HG02970 (cell line): ENCODE measurements at regions not wholly inside any gene's neighbourhood (a gene's known extent, or its start where the extent isn't known, plus 50 kb on each side); places are given as distances from the start of the nearest gene placed in this dataset.

Source experiments
- ATAC-seq: cut with Tn5 transposase; IDR thresholded peaks from one replicate; pipeline ENCODE4 v1.9.1; 2021; ENCODE audit warnings: mild to moderate bottlenecking, moderate library complexity, moderate number of reproducible peaks; ENCODE audit not compliant: unreplicated experiment, low FRiP score

GRCh38 chr9:129323376-129323998, 145.4 kb upstream of the IER5L start:
- ATAC-seq: no peak

- no peak for ATAC-seq
Observed at GRCh38 chr9:129322641-129323375, 144.7 kb upstream of the IER5L start.

GRCh38 chr9:129322022-129322621, 144.1 kb upstream of the IER5L start:
- ATAC-seq: no peak

DNA sequence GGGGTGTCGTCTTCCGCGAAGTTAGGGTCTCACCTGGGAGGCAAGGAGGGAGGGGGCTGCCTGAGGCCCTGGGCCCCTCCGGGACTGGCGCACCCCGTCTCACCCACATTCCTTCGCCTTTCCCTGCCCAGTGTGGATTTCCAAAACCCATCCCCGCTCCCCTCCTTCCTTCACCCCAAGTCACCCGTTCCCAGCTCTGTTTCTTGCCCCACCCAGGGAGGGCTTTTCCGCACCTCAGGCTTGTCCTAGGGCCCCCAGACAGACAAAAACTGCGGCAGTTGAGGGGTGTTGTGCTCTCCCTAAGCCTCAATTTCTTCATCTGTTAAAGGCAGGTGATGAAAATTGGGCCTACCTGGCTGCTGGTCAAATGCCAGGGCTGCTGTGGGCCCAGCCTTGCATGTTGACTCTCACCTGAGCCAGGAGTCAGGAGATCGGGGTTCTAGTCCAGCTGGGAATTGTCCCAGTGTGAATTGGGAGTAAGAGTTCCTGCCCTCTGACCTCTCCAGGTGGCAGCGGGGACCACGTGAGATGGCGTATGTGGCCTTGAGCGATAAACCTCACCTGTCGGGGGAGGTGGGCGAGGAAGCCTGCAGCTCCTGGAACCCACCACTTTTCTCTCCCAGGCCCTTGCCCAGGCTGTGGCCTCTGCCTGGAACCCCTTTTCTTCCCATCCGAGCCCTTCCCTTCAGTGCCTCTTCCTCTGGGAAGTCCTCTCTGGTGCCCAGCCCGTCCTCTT, 143.4 kb upstream of the IER5L start:
- no peak for ATAC-seq

GRCh38 chr9:129320575-129321285, 142.7 kb upstream of the IER5L start:
- no peak for ATAC-seq

DNA sequence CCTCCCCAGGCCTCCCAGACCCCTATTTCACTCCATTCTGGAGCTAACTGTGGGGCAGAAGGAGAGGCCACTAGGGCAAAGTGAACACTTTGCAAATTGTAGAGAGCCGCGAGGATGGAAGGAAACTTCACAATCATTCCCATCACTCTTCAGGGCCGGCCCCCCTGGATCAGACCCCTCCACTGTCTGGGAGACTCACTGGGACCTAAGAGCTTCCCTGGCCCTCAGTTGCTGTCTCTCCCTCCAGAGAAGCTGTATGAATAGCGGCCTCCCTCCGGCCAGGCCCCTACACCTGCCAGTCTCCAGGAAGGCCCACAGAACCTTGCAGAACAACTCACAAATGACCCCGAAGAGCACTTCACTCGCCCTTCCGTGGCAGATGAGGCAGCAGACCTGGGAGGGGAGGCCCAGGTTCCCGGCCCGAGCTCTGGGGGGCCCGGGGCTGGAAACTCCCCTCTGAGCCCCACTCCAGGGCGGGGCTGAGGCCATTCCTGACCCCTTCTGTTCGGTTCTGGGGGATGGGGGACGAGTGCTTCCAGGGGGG, 141.9 kb upstream of the IER5L start:
- no peak for ATAC-seq

- no peak for ATAC-seq
Observed at GRCh38 chr9:129319076-129319937, 141.2 kb upstream of the IER5L start.

DNA sequence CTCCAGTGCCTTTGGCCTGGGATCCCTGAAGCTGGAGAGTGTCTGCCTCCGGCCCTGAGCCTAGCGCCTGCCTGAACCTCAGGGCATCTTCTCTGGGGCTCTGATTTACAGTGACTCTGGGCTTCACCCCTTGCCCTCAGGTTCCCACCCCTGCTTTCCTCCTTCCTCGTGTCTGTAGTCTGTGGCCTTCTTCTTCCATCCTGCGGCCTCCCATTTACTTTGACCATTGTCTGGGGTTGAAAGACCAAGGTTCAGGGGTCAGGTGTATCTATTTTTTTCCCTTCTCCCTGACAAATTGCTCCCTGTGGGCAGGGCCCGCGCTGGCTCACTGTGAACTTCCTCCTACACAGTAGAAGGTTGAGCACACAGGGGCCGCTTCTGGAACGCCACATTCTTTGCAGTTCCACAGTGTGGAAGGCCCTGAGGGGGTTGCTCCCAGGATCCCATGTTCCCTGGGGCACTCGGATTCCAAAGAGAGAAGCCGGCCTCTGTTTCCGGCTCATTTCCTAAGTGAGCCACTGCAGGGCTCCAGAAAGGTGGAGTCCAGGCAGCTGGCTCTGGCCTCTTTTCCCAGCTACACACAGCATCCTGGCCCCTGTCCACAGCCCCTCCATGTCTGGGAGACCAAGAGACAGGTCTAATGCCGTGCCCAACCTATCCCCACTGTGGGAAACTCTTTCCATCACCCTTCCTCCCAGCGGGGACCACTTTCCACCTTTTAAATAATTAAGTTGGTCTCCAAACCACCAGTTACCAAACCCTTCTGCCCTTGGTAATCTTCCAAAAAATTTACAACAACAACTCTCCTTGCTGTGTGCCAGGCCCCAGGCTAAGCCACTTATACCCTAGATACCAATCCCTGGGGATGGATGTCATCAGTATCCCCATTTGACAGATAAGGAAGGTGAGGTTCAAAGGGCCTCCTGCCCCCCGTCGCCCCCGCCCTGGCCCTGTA, 140.3 kb upstream of the IER5L start:
- ATAC-seq: no peak

GRCh38 chr9:129317179-129318011, 139.3 kb upstream of the IER5L start:
- no peak for ATAC-seq

- no peak for ATAC-seq
Observed at GRCh38 chr9:129316281-129317030, 138.4 kb upstream of the IER5L start.

GRCh38 chr9:129313331-129313955, 135.4 kb upstream of the IER5L start:
- no peak for ATAC-seq

DNA sequence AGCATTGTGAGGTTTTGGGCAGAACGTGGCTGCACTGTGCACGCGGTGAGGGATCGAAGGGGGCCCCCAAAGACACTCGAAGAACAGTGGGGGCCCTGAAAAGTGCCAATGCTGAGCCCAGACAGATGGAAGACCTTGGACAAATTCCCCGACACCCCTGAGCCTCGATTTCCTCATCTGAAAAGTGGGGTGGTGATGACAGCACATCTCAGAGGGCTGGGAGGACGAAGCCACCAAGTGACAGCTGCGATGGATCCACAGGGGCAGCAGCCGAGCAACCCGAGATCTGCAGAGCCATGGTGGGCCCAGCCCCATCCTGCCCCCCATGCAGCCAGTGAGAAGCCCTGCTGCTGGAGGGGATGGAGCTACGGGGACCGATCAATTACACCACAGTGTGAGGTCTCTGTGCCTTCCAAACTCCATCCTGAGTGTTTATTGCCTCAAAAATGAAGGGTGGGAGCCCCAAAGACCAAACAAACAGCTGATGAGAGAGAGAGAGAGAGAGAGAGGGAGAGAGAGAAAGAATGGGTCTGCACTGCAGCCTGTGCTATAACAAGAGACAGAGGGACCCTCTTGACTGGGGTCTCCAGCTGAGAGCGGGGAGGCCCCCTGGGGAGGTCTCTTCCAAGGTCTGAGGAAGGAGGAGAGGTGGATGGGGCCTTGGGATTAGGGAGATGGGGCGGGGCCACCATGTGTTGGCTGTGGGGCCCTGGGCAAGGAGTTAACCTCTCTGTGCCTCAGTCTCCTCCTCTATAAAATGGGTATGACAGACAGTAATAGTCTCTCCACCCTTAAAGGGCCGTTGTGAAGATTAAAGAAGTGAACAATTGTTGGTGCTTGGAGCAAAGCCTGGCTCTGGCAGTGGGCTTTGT, 134.4 kb upstream of the IER5L start:
- no peak for ATAC-seq

- ATAC-seq: no peak
Observed at GRCh38 chr9:129311643-129312042, 133.6 kb upstream of the IER5L start.

GRCh38 chr9:129310666-129311350, 132.7 kb upstream of the IER5L start:
- no peak for ATAC-seq

DNA sequence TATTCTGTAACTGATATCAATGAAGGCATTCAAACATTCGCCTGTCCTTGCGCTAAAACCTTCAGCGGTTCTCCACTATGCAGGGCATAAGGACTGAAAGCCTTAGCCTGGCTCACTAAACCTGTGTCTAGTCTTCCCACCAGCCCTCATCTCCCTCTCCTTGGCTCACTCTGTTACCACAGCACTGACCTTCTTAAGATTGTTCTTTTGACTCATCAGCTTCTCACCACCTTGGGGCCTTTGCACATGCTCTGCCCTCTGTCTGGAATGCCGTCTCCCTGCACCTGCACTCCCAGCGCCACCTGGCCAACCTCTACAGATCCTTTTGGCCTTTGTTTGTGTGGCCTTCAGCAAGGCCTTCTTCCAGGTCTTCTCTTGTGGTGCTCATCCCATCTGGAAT, 131.8 kb upstream of the IER5L start:
- ATAC-seq: no peak
